Upper lobe of left lung (tissue), 4 donors: ENCODE measurements at regions not wholly inside any gene's neighbourhood (a gene's known extent, or its start where the extent isn't known, plus 50 kb on each side); places are given as distances from the start of the nearest gene placed in this dataset.

Experiments
- CTCF ChIP-seq, 6 experiments: fragments of 450-650 bp in 4 of 6; fragments of 200-600 bp in 2 of 6; sonication (generic) in 2 of 6; IDR thresholded peaks; one replicate each; pipeline ENCODE4 v1.5.1; 2016 to 2019; ENCODE audit warnings: antibody characterized with exemption in 6 of 6
- POLR2A ChIP-seq, 4 donors: fragments of 450-650 bp; IDR thresholded peaks; one replicate each; pipeline ENCODE4 v1.5.1; 2016 to 2017; ENCODE audit warnings: antibody characterized with exemption in 4 of 4, mild to moderate bottlenecking in 2 of 4

- TF ChIP-seq CTCF (IDR thresholded peaks at IDR 0.05), result no peak
- no peak for TF ChIP-seq POLR2A (IDR thresholded peaks at IDR 0.05)
Measured at GRCh38 chrX:77264490-77264889, 182.7 kb upstream of the FGF16 start.
